Hepatocyte (in vitro differentiated cells): ENCODE measurements at regions not wholly inside any gene's neighbourhood (a gene's known extent, or its start where the extent isn't known, plus 50 kb on each side); places are given as distances from the start of the nearest gene placed in this dataset.

Source experiments
- CTCF ChIP-seq: fragments of 200-600 bp; sonication (generic); IDR thresholded peaks from 2 replicates; pipeline ENCODE4 v1.5.1; 2016; ENCODE audit warnings: antibody characterized with exemption, mild to moderate bottlenecking; ENCODE audit not compliant: poor library complexity
- EZH2 ChIP-seq: fragments of 200-600 bp; sonication (generic); IDR thresholded peaks from 2 replicates; pipeline ENCODE4 v1.6.1; 2016; ENCODE audit warnings: antibody characterized with exemption, mild to moderate bottlenecking, borderline replicate concordance
- EZH2phosphoT487 ChIP-seq: fragments of 200-600 bp; sonication (generic); IDR thresholded peaks from one replicate; pipeline ENCODE4 v1.6.1; 2018; ENCODE audit warnings: antibody characterized with exemption, mild to moderate bottlenecking, low read depth, moderate library complexity; ENCODE audit not compliant: unreplicated experiment, severe bottlenecking

GRCh38 chr3:34139566-34139965 is 341.1 kb downstream of the PDCD6IP start:
- no peak for TF ChIP-seq CTCF
- no peak for TF ChIP-seq EZH2
- TF ChIP-seq EZH2phosphoT487 = no peak
